ENCODE measurements at regions not wholly inside any gene's neighbourhood (a gene's known extent, or its start where the extent isn't known, plus 50 kb on each side); places are given as distances from the start of the nearest gene placed in this dataset.
A peak's percentile ranks its signal among the peaks of the same experiment; 100 is the strongest.

GRCh38 chr1:59178339-59179187, 118.3 kb upstream of the FGGY start:
- no peaks in the 10 kb centered on the region for H3K9me3 ChIP-seq
- H3K36me3 ChIP-seq, result no peaks in the 10 kb centered on the region
- no peaks in the 10 kb centered on the region for H3K27me3 ChIP-seq
- peak overlapping the region; percentile 70 to 75 for H3K27ac ChIP-seq
- DNase-seq (ENCODE audit: low spot score in 2 of 2), result peak in 1 of 2 donors; percentile 72
- TF ChIP-seq CTCF (IDR thresholded peaks at IDR 0.05), result no peak
- intact Hi-C loops (cut with DNase I), result loop anchor here (2.0 kb wide), 1 partner anchor 24 kb away; no protein-coding TSS in a partner anchor
- no peak overlapping the region for H3K4me3 ChIP-seq
- H3K4me1 ChIP-seq, result peaks cover 5 to 18% of the 10 kb centered on the region in 2 donors

DNA sequence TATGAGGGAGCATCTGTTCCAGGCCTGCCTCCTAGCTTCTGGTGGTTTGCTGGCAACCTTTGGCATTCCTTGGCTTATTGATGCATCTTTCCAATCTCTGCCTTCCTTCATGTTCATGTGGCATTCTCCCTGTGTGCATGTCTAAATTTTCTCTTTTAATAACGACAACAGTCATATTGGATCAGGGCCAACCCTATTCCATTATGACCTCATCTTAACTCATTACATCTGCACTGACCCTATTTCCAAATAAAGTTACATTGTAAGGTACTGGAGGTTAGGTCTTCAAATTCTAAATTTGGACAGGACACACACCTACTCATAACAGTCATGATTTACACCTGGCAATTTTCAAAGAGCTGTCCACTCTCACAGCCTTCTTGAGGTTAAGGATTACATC, 117.2 kb upstream of the FGGY start:
- Histone ChIP-seq H3K36me3 (no peaks in the 10 kb centered on the region), H3K27me3 (no peaks in the 10 kb centered on the region), H3K4me3 (no peak overlapping the region), H3K4me1 (peaks cover 5 to 23% of the 10 kb centered on the region in 2 donors), H3K9me3 (no peaks in the 10 kb centered on the region), H3K27ac (peak overlapping the region; percentile 70 to 75)
- intact Hi-C loops (cut with DNase I), result loop anchor here (2.0 kb wide), 1 partner anchor 25 kb away; no protein-coding TSS in a partner anchor
- no peak for TF ChIP-seq CTCF (IDR thresholded peaks at IDR 0.05)
- no peak for DNase-seq (ENCODE audit: low spot score in 2 of 2)

- peaks cover 5 to 23% of the 10 kb centered on the region in 2 donors for H3K4me1 ChIP-seq
Observed at GRCh38 chr1:59180735-59181134, 116.2 kb upstream of the FGGY start.

DNA sequence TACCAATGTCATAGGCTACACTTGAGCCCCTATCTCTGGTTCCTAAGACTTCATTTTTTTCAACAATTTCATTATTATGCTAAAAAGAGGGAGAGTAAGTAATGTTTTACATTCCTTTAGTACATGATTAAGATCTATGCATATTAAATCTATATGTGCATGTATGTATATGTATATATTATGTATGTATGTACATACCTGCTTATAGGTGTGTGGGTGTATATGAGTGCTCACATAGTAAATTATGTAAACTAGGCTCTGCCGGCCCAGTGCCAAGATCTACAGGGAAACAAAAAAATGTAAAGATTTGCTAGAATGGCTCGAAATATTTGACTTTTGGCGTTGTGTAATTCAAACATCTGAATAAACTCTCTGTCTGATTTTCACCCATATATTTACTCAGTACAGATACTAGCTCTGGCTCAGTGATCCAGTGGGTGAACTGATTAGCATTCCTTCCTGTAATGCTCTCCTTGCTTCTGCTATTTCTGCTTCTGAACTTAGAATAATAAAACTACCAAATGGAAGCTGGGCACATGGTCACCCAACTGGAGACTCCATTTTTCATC, 113.1 kb upstream of the FGGY start:
- intact Hi-C loops (cut with DNase I), result no loop called here
- peak overlapping the region in 1 of 2 donors; percentile 27 for H3K27ac ChIP-seq
- no peaks in the 10 kb centered on the region for H3K9me3 ChIP-seq
- no peaks in the 10 kb centered on the region for H3K36me3 ChIP-seq
- no peaks in the 10 kb centered on the region for H3K27me3 ChIP-seq
- no peak for TF ChIP-seq CTCF (IDR thresholded peaks at IDR 0.05)
- peaks cover 5 to 20% of the 10 kb centered on the region in 2 donors for H3K4me1 ChIP-seq
- no peak overlapping the region for H3K4me3 ChIP-seq
- DNase-seq (ENCODE audit: low spot score in 2 of 2), result no peak

More at GRCh38 chr1:59180735-59181134, 116.2 kb upstream of the FGGY start:
- no peaks in the 10 kb centered on the region for H3K27me3 ChIP-seq
- H3K9me3 ChIP-seq, result no peaks in the 10 kb centered on the region
- DNase-seq (ENCODE audit: low spot score in 2 of 2), result no peak
- H3K4me3 ChIP-seq, result no peak overlapping the region
- H3K27ac ChIP-seq, result peak overlapping the region; percentile 70 to 75
- H3K36me3 ChIP-seq, result no peaks in the 10 kb centered on the region
- intact Hi-C loops (cut with DNase I), result no loop called here
- no peak for TF ChIP-seq CTCF (IDR thresholded peaks at IDR 0.05)

DNA sequence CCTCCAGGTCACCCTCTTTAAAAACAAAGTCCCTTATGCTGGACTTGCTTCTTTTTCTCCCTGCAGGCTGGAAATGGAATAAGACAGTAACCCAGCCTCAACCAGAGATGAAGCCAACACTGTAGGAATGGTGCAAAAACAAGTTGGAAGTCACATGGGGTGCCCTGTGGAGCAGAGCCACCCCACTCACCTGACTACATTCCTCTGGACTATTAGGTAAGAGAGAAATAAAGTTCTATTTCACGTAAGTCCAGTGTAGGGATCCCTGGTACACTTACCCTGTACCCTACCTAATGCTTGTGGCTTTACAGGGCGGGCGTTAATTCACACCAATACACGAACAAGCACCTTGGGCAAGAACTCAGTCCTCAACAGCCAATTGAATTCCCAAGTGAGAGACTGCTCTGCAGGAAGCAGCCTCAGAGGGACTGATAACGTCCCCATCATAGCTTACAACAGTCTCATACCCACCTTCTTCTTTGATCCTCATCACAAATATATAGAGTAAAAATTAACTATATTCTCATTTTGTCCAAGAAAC, 112.5 kb upstream of the FGGY start:
- H3K36me3 ChIP-seq, result no peaks in the 10 kb centered on the region
- DNase-seq (ENCODE audit: low spot score in 2 of 2), result no peak
- intact Hi-C loops (cut with DNase I), result no loop called here
- H3K4me1 ChIP-seq, result peaks cover 5 to 18% of the 10 kb centered on the region in 2 donors
- no peaks in the 10 kb centered on the region for H3K9me3 ChIP-seq
- peak overlapping the region in 1 of 2 donors; percentile 27 for H3K27ac ChIP-seq
- TF ChIP-seq CTCF (IDR thresholded peaks at IDR 0.05), result no peak
- no peaks in the 10 kb centered on the region for H3K27me3 ChIP-seq
- no peak overlapping the region for H3K4me3 ChIP-seq

Data from ascending aorta (tissue), 2 donors.